GM12865 (cell line): ENCODE measurements at regions not wholly inside any gene's neighbourhood (a gene's known extent, or its start where the extent isn't known, plus 50 kb on each side); places are given as distances from the start of the nearest gene placed in this dataset.

Experiments
- DNase-seq: peaks from one replicate; pipeline ENCODE4 v3.0.0; 2010; ENCODE audit warnings: low read depth
- H3K4me3 ChIP-seq: 2 replicates; pipeline ENCODE4 v1.5.1; 2011; ENCODE audit warnings: mild to moderate bottlenecking, low read depth, low read length, control low read depth
- CTCF ChIP-seq: IDR thresholded peaks from 2 replicates; pipeline ENCODE4 v1.5.1; 2011; ENCODE audit warnings: low read length, control low read depth, low read depth, inconsistent platforms; ENCODE audit not compliant: insufficient read depth; ENCODE audit errors: missing control alignments

GRCh38 chr20:39290575-39290974 is 328.4 kb downstream of the DHX35 start:
- TF ChIP-seq CTCF = no peak
- no peak for DNase-seq
- no peak overlapping the region for H3K4me3 ChIP-seq

GRCh38 chr20:39289831-39290230 is 327.7 kb downstream of the DHX35 start:
- no peak for DNase-seq
- no peak for TF ChIP-seq CTCF
- no peak overlapping the region for H3K4me3 ChIP-seq

- TF ChIP-seq CTCF = peak; percentile 49
- DNase-seq = peak; percentile 29
- no peak overlapping the region for H3K4me3 ChIP-seq
Observed at GRCh38 chr20:39289316-39289715, 327.2 kb downstream of the DHX35 start.

GRCh38 chr20:39283464-39283863 is 321.3 kb downstream of the DHX35 start:
- no peak for DNase-seq
- H3K4me3 ChIP-seq = no peak overlapping the region
- TF ChIP-seq CTCF = no peak

- TF ChIP-seq CTCF = no peak
- H3K4me3 ChIP-seq = no peak overlapping the region
- no peak for DNase-seq
Observed at GRCh38 chr20:39282619-39283092, 320.5 kb downstream of the DHX35 start.

- no peak for TF ChIP-seq CTCF
- no peak for DNase-seq
- H3K4me3 ChIP-seq = no peak overlapping the region
Observed at GRCh38 chr20:39280875-39281274, 318.7 kb downstream of the DHX35 start.

GRCh38 chr20:39278230-39278788 is 316.2 kb downstream of the DHX35 start:
- no peak for TF ChIP-seq CTCF
- no peak for DNase-seq

More at GRCh38 chr20:39278230-39278788, 316.2 kb downstream of the DHX35 start:
- no peak overlapping the region for H3K4me3 ChIP-seq
